Sigmoid colon (tissue), 4 donors: ENCODE measurements at regions not wholly inside any gene's neighbourhood (a gene's known extent, or its start where the extent isn't known, plus 50 kb on each side); places are given as distances from the start of the nearest gene placed in this dataset.

Experiments used
- CTCF ChIP-seq, 4 experiments: fragments of 450-650 bp in 3 of 4; fragments of 200-600 bp in 1 of 4; IDR thresholded peaks; one replicate each; pipeline ENCODE4 v1.5.1; 2016 to 2019; ENCODE audit warnings: antibody characterized with exemption in 4 of 4, mild to moderate bottlenecking in 3 of 4, moderate library complexity in 2 of 4
- POLR2A ChIP-seq, 2 donors: fragments of 450-650 bp; IDR thresholded peaks; one replicate each; pipeline ENCODE4 v1.6.1; 2016; ENCODE audit warnings: antibody characterized with exemption in 2 of 2, mild to moderate bottlenecking in 2 of 2, moderate library complexity in 2 of 2
- POLR2AphosphoS5 ChIP-seq, 4 donors: sonication (generic); formaldehyde crosslinking; IDR thresholded peaks; one replicate each; pipeline ENCODE4 v1.6.1; 2017; ENCODE audit warnings: antibody characterized with exemption in 4 of 4

GRCh38 chr20:23147964-23148730 is 62.0 kb upstream of the CD93 start:
- TF ChIP-seq CTCF (IDR thresholded peaks at IDR 0.05) = no peak
- peak in 3 of 4 donors; percentile 56 to 73 (median 69) for TF ChIP-seq POLR2AphosphoS5 (IDR thresholded peaks at IDR 0.05)
- TF ChIP-seq POLR2A (IDR thresholded peaks at IDR 0.05) = no peak
